ENCODE measurements at regions not wholly inside any gene's neighbourhood (a gene's known extent, or its start where the extent isn't known, plus 50 kb on each side); places are given as distances from the start of the nearest gene placed in this dataset.

DNA sequence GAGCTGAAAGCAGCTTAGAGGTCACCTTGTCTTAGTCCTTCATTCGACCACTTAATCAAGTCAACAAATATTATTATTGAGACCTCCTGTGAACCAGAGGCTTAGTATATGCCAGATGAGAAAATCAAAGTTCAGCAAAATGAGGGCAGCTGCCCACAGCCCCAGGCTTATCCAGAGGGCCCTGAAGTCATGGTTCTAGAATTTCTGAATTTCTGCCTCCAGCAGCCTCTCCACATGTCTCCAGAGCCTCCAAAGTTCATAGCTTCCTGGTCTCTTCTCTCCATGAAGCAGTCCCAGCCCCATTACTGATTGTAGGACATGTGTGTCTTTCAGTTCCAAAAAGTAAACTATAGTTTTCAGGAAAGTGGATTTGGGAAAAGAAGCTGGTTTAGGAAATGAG lies 96.9 kb upstream of the TSC22D2 start:
- Histone ChIP-seq H3K27me3 (ENCODE audit: control insufficient read depth, insufficient read depth, low read length) (no peaks in the 10 kb centered on the region), H3K4me1 (ENCODE audit: control insufficient read depth, low read depth, low read length) (no peaks in the 10 kb centered on the region), H3K9ac (ENCODE audit: low read length) (no peak overlapping the region), H3K4me3 (ENCODE audit: low read length) (no peak overlapping the region), H3K9me3 (ENCODE audit: control insufficient read depth, low read depth, low read length) (no peaks in the 10 kb centered on the region), H3K27ac (ENCODE audit: low read length) (no peak overlapping the region), H3K36me3 (ENCODE audit: control insufficient read depth, low read depth, low read length) (no peaks in the 10 kb centered on the region)

DNA sequence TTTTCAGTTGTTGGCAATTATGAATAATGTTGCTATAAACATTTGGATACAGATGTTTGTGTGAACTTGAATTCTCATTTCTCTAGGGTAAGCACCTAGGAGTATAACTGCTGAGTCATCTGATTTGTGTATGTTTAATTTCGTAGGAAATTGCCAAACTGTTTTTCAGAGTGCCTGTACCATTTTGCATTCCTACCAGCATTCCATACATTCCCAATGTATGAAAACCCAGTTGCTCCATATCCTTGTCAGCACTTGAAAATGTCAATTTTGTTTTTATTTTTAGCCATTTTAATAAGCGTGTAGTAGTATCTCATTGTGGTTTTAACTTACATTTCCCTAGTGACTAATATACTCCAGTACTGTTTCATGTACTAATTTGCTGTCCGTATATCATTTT lies 98.5 kb upstream of the TSC22D2 start:
- no peaks in the 10 kb centered on the region for H3K4me1 ChIP-seq (ENCODE audit: control insufficient read depth, low read depth, low read length)
- no peak overlapping the region for H3K27ac ChIP-seq (ENCODE audit: low read length)
- no peaks in the 10 kb centered on the region for H3K9me3 ChIP-seq (ENCODE audit: control insufficient read depth, low read depth, low read length)
- H3K9ac ChIP-seq (ENCODE audit: low read length) = no peak overlapping the region
- H3K27me3 ChIP-seq (ENCODE audit: control insufficient read depth, insufficient read depth, low read length) = no peaks in the 10 kb centered on the region
- no peaks in the 10 kb centered on the region for H3K36me3 ChIP-seq (ENCODE audit: control insufficient read depth, low read depth, low read length)
- H3K4me3 ChIP-seq (ENCODE audit: low read length) = no peak overlapping the region

DNA sequence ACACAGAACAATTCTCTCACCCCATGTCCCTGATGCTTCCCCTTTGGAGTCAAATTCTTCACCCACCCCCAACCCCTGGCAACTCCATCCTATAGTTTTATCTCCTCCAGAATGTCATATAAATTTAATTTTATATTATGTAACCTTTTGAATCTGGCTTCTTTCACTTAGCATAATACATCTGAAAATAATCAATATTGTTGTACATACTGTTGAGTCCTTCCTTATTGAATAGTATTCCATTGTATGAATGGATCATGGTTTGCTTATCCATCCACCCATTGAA lies 98.9 kb upstream of the TSC22D2 start:
- Histone ChIP-seq H3K4me3 (ENCODE audit: low read length) (no peak overlapping the region), H3K9me3 (ENCODE audit: control insufficient read depth, low read depth, low read length) (no peaks in the 10 kb centered on the region), H3K4me1 (ENCODE audit: control insufficient read depth, low read depth, low read length) (no peaks in the 10 kb centered on the region), H3K9ac (ENCODE audit: low read length) (no peak overlapping the region), H3K27me3 (ENCODE audit: control insufficient read depth, insufficient read depth, low read length) (no peaks in the 10 kb centered on the region), H3K36me3 (ENCODE audit: control insufficient read depth, low read depth, low read length) (no peaks in the 10 kb centered on the region), H3K27ac (ENCODE audit: low read length) (no peak overlapping the region)

DNA sequence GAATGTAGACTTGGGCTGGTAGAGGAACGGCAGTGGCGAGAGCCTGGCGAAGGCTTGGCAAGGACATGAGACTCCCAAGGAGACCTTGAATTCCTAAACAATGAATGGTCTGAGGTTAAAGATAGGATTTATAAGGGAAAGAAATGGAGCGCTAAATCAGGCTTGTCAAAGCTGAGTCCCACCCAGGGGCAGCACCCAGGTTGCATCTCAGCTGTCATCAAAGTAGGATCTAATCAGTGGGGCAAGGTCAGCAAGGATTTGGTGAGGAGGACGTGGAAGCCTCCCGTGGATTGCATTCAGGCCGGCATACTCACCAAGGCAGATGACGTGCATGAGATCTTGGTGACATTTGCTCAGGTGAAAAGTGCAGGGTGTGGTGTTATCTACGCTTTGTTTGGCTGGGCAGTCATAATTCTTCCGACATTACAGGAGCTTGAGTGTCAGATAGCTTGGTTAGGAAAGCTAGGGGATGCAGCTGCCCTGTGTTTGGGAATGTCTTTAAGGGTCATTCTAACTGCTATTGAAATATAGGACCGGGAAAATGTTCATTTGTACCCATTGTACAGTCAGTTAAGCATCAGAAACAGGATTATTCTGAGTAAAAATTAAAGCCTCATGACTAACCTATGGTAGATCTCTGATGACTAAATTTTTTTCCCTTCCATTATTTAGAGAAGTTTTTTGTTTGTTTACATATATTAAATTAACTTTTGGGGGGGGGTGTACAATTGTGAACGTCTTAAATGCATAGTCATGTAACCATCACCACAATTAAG lies 99.4 kb upstream of the TSC22D2 start:
- H3K4me1 ChIP-seq (ENCODE audit: control insufficient read depth, low read depth, low read length) = no peaks in the 10 kb centered on the region
- no peaks in the 10 kb centered on the region for H3K36me3 ChIP-seq (ENCODE audit: control insufficient read depth, low read depth, low read length)
- no peak overlapping the region for H3K9ac ChIP-seq (ENCODE audit: low read length)
- no peak overlapping the region for H3K27ac ChIP-seq (ENCODE audit: low read length)
- no peaks in the 10 kb centered on the region for H3K27me3 ChIP-seq (ENCODE audit: control insufficient read depth, insufficient read depth, low read length)
- no peaks in the 10 kb centered on the region for H3K9me3 ChIP-seq (ENCODE audit: control insufficient read depth, low read depth, low read length)
- no peak overlapping the region for H3K4me3 ChIP-seq (ENCODE audit: low read length)

DNA sequence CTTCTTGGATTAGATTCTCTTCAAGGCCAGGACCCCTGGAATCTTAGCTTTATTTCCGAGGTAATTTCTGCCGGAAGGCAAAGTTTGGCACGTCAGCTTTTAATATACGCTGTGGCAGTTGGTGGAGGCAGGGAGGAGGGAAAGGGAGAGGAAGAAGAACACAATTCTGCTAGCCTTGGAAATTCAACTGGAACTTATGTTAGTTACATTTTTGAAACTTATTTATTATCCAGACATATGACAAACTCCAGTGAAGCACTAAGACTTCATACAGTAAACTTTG lies 100.1 kb upstream of the TSC22D2 start:
- Histone ChIP-seq H3K36me3 (ENCODE audit: control insufficient read depth, low read depth, low read length) (no peaks in the 10 kb centered on the region), H3K27ac (ENCODE audit: low read length) (no peak overlapping the region), H3K9me3 (ENCODE audit: control insufficient read depth, low read depth, low read length) (no peaks in the 10 kb centered on the region), H3K9ac (ENCODE audit: low read length) (no peak overlapping the region), H3K27me3 (ENCODE audit: control insufficient read depth, insufficient read depth, low read length) (no peaks in the 10 kb centered on the region), H3K4me1 (ENCODE audit: control insufficient read depth, low read depth, low read length) (no peaks in the 10 kb centered on the region), H3K4me3 (ENCODE audit: low read length) (no peak overlapping the region)

DNA sequence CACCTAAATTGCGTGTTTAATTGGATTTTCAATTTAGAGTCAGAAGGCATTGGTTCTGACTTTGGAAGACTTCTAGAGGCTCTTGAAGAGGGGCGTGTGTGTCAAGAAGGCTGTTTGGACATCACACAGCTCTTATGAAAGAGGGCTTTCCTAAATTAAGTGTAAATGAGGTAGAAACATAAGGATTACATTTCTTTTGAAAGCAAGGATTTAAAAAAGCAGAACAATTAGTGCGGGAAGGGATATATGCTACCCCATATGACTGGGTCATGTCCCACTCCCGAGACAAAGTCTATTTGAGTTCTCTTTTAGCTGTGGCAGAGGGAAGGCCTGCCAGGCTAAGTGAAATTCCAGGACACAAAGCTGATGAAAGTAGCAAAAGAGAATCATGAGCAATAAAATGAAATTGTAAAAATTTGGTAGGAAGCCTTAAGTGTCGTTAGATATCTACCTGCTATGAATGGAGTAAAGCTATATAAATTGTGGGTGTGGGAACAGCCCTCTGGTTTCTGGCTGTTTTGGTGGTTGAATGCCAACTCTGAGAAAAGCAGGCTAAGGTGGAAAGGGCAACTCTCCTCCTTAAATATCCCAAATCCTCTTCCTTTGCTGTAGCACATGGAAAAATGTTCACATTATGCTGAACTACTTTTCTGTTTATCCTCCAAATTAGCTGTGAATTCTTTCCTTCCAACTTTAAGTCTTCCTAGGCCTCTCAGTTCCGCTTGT lies 100.6 kb upstream of the TSC22D2 start:
- H3K27ac ChIP-seq (ENCODE audit: low read length) = no peak overlapping the region
- H3K4me1 ChIP-seq (ENCODE audit: control insufficient read depth, low read depth, low read length) = no peaks in the 10 kb centered on the region
- H3K27me3 ChIP-seq (ENCODE audit: control insufficient read depth, insufficient read depth, low read length) = no peaks in the 10 kb centered on the region
- no peaks in the 10 kb centered on the region for H3K36me3 ChIP-seq (ENCODE audit: control insufficient read depth, low read depth, low read length)
- no peak overlapping the region for H3K4me3 ChIP-seq (ENCODE audit: low read length)
- H3K9me3 ChIP-seq (ENCODE audit: control insufficient read depth, low read depth, low read length) = no peaks in the 10 kb centered on the region
- no peak overlapping the region for H3K9ac ChIP-seq (ENCODE audit: low read length)

DNA sequence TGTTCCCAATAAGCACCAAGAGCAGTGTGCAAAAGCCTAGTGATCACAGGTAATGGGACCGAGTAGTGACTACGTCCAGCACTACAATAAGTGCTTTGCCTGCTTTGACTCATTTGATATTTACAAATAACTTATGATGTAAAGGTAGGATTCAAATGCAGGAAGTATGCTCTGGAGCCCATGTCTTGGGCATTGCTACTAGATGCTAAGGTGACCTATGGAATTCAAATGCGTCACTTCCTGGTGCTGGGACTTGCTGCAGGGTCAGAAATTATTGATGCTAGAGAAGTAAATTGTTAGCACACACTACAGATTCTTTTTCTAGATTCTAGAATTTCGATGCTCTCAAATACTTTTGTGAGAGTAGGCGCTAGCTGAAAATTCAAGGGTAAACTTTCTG lies 101.2 kb upstream of the TSC22D2 start:
- H3K36me3 ChIP-seq (ENCODE audit: control insufficient read depth, low read depth, low read length) = no peaks in the 10 kb centered on the region
- no peak overlapping the region for H3K9ac ChIP-seq (ENCODE audit: low read length)
- H3K27ac ChIP-seq (ENCODE audit: low read length) = no peak overlapping the region
- H3K9me3 ChIP-seq (ENCODE audit: control insufficient read depth, low read depth, low read length) = no peaks in the 10 kb centered on the region
- no peaks in the 10 kb centered on the region for H3K27me3 ChIP-seq (ENCODE audit: control insufficient read depth, insufficient read depth, low read length)
- H3K4me1 ChIP-seq (ENCODE audit: control insufficient read depth, low read depth, low read length) = no peaks in the 10 kb centered on the region
- no peak overlapping the region for H3K4me3 ChIP-seq (ENCODE audit: low read length)

DNA sequence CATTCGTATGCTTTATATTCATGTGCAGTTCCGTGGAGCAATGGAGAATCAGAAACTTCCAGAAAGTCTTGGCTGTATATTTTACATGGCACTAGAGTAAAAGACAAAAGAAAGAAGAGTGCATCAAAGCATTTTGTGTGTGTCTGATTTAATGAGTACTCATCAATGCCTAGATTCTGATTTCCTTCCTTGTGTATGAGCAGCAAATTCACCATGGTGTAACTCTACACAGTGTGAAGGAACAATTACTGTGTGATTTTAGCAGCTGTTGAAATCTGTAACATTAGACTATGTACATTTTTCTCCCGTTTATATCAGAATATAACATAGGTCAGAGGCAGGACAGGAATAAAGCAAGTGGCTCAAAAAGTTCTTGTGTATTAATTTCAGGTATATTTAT lies 102.0 kb upstream of the TSC22D2 start:
- Histone ChIP-seq H3K9me3 (ENCODE audit: control insufficient read depth, low read depth, low read length) (no peaks in the 10 kb centered on the region), H3K27me3 (ENCODE audit: control insufficient read depth, insufficient read depth, low read length) (no peaks in the 10 kb centered on the region), H3K27ac (ENCODE audit: low read length) (no peak overlapping the region), H3K4me1 (ENCODE audit: control insufficient read depth, low read depth, low read length) (no peaks in the 10 kb centered on the region), H3K4me3 (ENCODE audit: low read length) (no peak overlapping the region), H3K36me3 (ENCODE audit: control insufficient read depth, low read depth, low read length) (no peaks in the 10 kb centered on the region), H3K9ac (ENCODE audit: low read length) (no peak overlapping the region)

DNA sequence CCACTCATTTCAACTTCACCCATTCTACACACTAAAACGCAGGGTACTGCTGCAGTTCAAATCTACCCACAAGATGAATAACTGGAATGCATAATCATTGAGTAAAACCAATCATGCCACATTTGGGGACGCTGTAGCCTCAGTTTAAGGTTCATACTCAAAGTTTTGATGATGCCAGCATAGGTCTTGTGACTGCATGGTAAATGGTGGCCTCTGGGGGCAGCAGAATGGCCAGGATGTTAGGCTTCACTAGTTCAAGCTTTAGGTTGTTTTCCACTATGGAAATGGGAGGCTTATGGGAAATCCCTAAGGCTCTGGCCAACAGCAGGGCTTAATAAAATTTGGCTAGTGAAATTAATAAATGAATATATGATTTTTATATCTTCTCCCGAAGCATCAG lies 104.3 kb upstream of the TSC22D2 start:
- Histone ChIP-seq H3K36me3 (ENCODE audit: control insufficient read depth, low read depth, low read length) (no peaks in the 10 kb centered on the region), H3K4me3 (ENCODE audit: low read length) (no peak overlapping the region), H3K9me3 (ENCODE audit: control insufficient read depth, low read depth, low read length) (no peaks in the 10 kb centered on the region), H3K4me1 (ENCODE audit: control insufficient read depth, low read depth, low read length) (no peaks in the 10 kb centered on the region), H3K27me3 (ENCODE audit: control insufficient read depth, insufficient read depth, low read length) (no peaks in the 10 kb centered on the region), H3K9ac (ENCODE audit: low read length) (no peak overlapping the region), H3K27ac (ENCODE audit: low read length) (no peak overlapping the region)

DNA sequence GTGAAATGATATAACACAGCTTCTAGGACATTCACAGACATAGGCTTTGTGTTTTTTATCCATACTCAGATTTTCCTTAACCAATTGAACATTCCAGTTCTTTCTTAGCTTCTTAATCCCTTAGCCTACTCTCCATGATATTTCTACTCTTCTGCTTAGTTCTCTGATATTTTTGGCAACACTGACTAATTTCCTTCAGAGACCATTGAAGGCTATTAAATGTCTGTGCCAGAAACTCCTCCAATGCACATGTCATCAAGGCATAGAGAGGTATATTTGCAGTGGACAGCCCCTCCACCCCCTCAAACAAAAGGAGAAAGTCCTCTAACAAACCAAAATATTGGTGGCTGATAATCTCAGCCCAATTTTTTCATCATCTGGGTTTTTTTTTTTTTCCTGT lies 105.9 kb upstream of the TSC22D2 start:
- no peak overlapping the region for H3K4me3 ChIP-seq (ENCODE audit: low read length)
- H3K9ac ChIP-seq (ENCODE audit: low read length) = no peak overlapping the region
- no peak overlapping the region for H3K27ac ChIP-seq (ENCODE audit: low read length)
- peaks cover 5% of the 10 kb centered on the region for H3K4me1 ChIP-seq (ENCODE audit: control insufficient read depth, low read depth, low read length)
- H3K36me3 ChIP-seq (ENCODE audit: control insufficient read depth, low read depth, low read length) = no peaks in the 10 kb centered on the region
- no peaks in the 10 kb centered on the region for H3K27me3 ChIP-seq (ENCODE audit: control insufficient read depth, insufficient read depth, low read length)
- no peaks in the 10 kb centered on the region for H3K9me3 ChIP-seq (ENCODE audit: control insufficient read depth, low read depth, low read length)

DNA sequence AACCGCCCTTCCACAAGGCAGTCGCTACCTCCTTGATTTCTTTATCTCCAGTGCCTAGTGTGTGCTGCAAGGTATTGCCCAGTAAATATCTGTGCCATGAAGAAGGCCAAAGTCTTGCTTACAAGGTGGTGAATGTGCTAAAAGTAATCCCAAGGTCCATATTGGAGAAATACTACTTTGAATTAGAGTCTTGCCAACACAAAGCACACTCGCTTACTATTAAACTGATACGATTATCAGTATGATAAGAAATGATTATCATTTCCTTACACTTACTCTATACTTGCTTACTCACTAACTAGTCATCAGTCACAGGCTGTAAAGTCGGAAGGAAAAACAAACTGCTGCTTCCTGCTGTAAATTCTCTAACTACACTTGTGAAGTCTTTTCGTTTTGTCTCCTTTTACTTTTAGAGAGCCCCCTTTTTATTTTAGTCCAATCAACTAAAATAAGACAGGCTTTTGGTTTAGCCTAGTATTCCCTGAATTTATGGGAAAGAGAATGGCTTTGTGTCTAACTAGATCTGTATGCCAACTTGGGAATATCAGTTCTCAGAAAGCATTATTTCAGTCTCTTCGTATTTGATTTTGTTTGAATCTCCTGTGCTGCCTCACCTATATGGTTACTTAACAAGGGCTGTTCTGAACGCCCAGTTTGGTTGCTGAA lies 107.1 kb upstream of the TSC22D2 start:
- Histone ChIP-seq H3K36me3 (ENCODE audit: control insufficient read depth, low read depth, low read length) (no peaks in the 10 kb centered on the region), H3K4me1 (ENCODE audit: control insufficient read depth, low read depth, low read length) (peaks cover 18% of the 10 kb centered on the region), H3K27me3 (ENCODE audit: control insufficient read depth, insufficient read depth, low read length) (no peaks in the 10 kb centered on the region), H3K27ac (ENCODE audit: low read length) (no peak overlapping the region), H3K4me3 (ENCODE audit: low read length) (no peak overlapping the region), H3K9ac (ENCODE audit: low read length) (no peak overlapping the region), H3K9me3 (ENCODE audit: control insufficient read depth, low read depth, low read length) (no peaks in the 10 kb centered on the region)

DNA sequence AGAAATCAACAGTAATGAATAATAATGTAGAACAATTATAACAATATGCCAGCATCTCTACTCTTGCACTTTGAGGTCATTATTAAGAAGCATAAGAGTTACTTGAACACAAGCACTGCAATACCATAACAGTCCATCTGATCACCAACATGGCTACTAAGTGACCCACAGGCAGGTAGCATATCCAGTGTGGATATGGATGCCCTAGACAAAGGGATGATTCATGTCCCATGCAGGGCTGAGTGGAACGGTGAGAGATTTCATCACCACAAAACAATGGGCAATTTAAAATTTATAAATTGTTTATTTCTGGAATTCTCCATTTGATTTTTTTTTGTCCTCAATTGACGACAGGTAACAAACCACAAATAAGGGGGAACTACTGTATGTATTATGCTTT lies 107.7 kb upstream of the TSC22D2 start:
- Histone ChIP-seq H3K27ac (ENCODE audit: low read length) (no peak overlapping the region), H3K36me3 (ENCODE audit: control insufficient read depth, low read depth, low read length) (no peaks in the 10 kb centered on the region), H3K4me1 (ENCODE audit: control insufficient read depth, low read depth, low read length) (peaks cover 19% of the 10 kb centered on the region), H3K4me3 (ENCODE audit: low read length) (no peak overlapping the region), H3K9ac (ENCODE audit: low read length) (no peak overlapping the region), H3K27me3 (ENCODE audit: control insufficient read depth, insufficient read depth, low read length) (no peaks in the 10 kb centered on the region), H3K9me3 (ENCODE audit: control insufficient read depth, low read depth, low read length) (no peaks in the 10 kb centered on the region)
